ENCODE measurements at regions not wholly inside any gene's neighbourhood (a gene's known extent, or its start where the extent isn't known, plus 50 kb on each side); places are given as distances from the start of the nearest gene placed in this dataset.

DNA sequence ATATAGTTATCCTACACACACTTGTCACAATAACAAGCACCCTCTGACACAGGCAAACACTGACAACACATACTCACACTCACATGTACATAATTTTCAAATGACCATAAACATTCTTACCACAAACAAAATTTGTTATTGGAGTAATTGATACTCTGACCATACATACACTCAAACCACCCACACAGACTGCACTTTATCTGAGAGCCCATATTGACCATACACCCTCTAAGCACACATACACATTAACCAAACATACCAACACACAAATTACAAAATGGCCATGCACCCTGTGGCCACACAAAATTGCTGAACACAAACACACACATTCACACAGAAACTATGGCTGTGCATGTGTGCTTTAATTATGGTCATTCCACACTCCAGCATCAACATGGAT is 79.1 kb upstream of the FAM120A start:
- Histone ChIP-seq H3K18ac (ENCODE audit: low read length) (no peak overlapping the region), H3K36me3 (ENCODE audit: control insufficient read depth in 1 of 2, insufficient read depth in 2 of 2, low read length in 2 of 2) (no peaks in the 10 kb centered on the region), H3K9ac (ENCODE audit: low read length) (peak overlapping the region; percentile 7), H4K91ac (ENCODE audit: low read depth, low read length) (no peak overlapping the region), H3K4me3 (ENCODE audit: low read depth, low read length) (no peak overlapping the region), H2AK5ac (ENCODE audit: low read length) (no peak overlapping the region), H4K12ac (ENCODE audit: low read depth, low read length) (no peak overlapping the region), H3K4me2 (ENCODE audit: low read length) (no peak overlapping the region), H3K27ac (ENCODE audit: low read depth, low read length) (no peak overlapping the region), H3K27me3 (ENCODE audit: insufficient read depth, low read length) (no peaks in the 10 kb centered on the region), H3K4me1 (ENCODE audit: control insufficient read depth in 1 of 2, insufficient read depth in 2 of 2, low read length in 2 of 2) (no peaks in the 10 kb centered on the region), H2BK12ac (ENCODE audit: low read length) (no peak overlapping the region), H3K79me2 (ENCODE audit: control insufficient read depth, insufficient read depth, low read length, poor library complexity) (no peaks in the 10 kb centered on the region), H2BK5ac (ENCODE audit: low read depth, low read length, poor library complexity) (no peak overlapping the region), H3K79me1 (ENCODE audit: low read length) (no peaks in the 10 kb centered on the region), H3K14ac (ENCODE audit: low read length) (no peak overlapping the region), H2BK120ac (ENCODE audit: insufficient read depth, low read length, poor library complexity) (no peak overlapping the region), H3K9me3 (ENCODE audit: insufficient read depth, low read depth, low read length) (peaks cover 2% of the 10 kb centered on the region), H4K8ac (ENCODE audit: low read depth, low read length) (no peak overlapping the region), H2AFZ (ENCODE audit: insufficient read depth, low read length, poor library complexity) (no peak overlapping the region), H3K23ac (ENCODE audit: low read length) (peak overlapping the region; percentile 99), H3K4ac (ENCODE audit: low read depth, low read length) (no peak overlapping the region)
- DNase-seq, result no peak

GRCh38 chr9:93376411-93376810 is 75.1 kb upstream of the FAM120A start:
- Histone ChIP-seq H3K36me3 (ENCODE audit: control insufficient read depth in 1 of 2, insufficient read depth in 2 of 2, low read length in 2 of 2) (no peaks in the 10 kb centered on the region), H3K18ac (ENCODE audit: low read length) (no peak overlapping the region), H3K23ac (ENCODE audit: low read length) (no peak overlapping the region), H4K91ac (ENCODE audit: low read depth, low read length) (no peak overlapping the region), H2AK5ac (ENCODE audit: low read length) (no peak overlapping the region), H2BK5ac (ENCODE audit: low read depth, low read length, poor library complexity) (no peak overlapping the region), H3K9me3 (ENCODE audit: insufficient read depth, low read depth, low read length) (no peaks in the 10 kb centered on the region), H3K14ac (ENCODE audit: low read length) (no peak overlapping the region), H3K27me3 (ENCODE audit: insufficient read depth, low read length) (no peaks in the 10 kb centered on the region), H2AFZ (ENCODE audit: insufficient read depth, low read length, poor library complexity) (no peak overlapping the region), H3K4me1 (ENCODE audit: control insufficient read depth in 1 of 2, insufficient read depth in 2 of 2, low read length in 2 of 2) (no peaks in the 10 kb centered on the region), H4K12ac (ENCODE audit: low read depth, low read length) (no peak overlapping the region), H2BK12ac (ENCODE audit: low read length) (no peak overlapping the region), H2BK120ac (ENCODE audit: insufficient read depth, low read length, poor library complexity) (no peak overlapping the region), H3K4me2 (ENCODE audit: low read length) (no peak overlapping the region), H4K8ac (ENCODE audit: low read depth, low read length) (no peak overlapping the region), H3K4me3 (ENCODE audit: low read depth, low read length) (no peak overlapping the region), H3K79me1 (ENCODE audit: low read length) (no peaks in the 10 kb centered on the region), H3K4ac (ENCODE audit: low read depth, low read length) (no peak overlapping the region), H3K79me2 (ENCODE audit: control insufficient read depth, insufficient read depth, low read length, poor library complexity) (no peaks in the 10 kb centered on the region), H3K9ac (ENCODE audit: low read length) (no peak overlapping the region), H3K27ac (ENCODE audit: low read depth, low read length) (no peak overlapping the region)
- DNase-seq, result no peak

- no peaks in the 10 kb centered on the region for H3K79me1 ChIP-seq (ENCODE audit: low read length)
- no peak overlapping the region for H2AFZ ChIP-seq (ENCODE audit: insufficient read depth, low read length, poor library complexity)
- H4K8ac ChIP-seq (ENCODE audit: low read depth, low read length), result no peak overlapping the region
- H3K9me3 ChIP-seq (ENCODE audit: insufficient read depth, low read depth, low read length), result no peaks in the 10 kb centered on the region
- H3K36me3 ChIP-seq (ENCODE audit: control insufficient read depth in 1 of 2, insufficient read depth in 2 of 2, low read length in 2 of 2), result no peaks in the 10 kb centered on the region
- peak in 1 of 2 donors; percentile 11 for DNase-seq
- no peak overlapping the region for H3K4me2 ChIP-seq (ENCODE audit: low read length)
- no peaks in the 10 kb centered on the region for H3K79me2 ChIP-seq (ENCODE audit: control insufficient read depth, insufficient read depth, low read length, poor library complexity)
- no peak overlapping the region for H4K91ac ChIP-seq (ENCODE audit: low read depth, low read length)
- no peak overlapping the region for H3K4me3 ChIP-seq (ENCODE audit: low read depth, low read length)
- no peak overlapping the region for H3K4ac ChIP-seq (ENCODE audit: low read depth, low read length)
- H3K4me1 ChIP-seq (ENCODE audit: control insufficient read depth in 1 of 2, insufficient read depth in 2 of 2, low read length in 2 of 2), result no peaks in the 10 kb centered on the region
- H3K14ac ChIP-seq (ENCODE audit: low read length), result no peak overlapping the region
- no peak overlapping the region for H3K9ac ChIP-seq (ENCODE audit: low read length)
- no peaks in the 10 kb centered on the region for H3K27me3 ChIP-seq (ENCODE audit: insufficient read depth, low read length)
- no peak overlapping the region for H2AK5ac ChIP-seq (ENCODE audit: low read length)
- no peak overlapping the region for H3K18ac ChIP-seq (ENCODE audit: low read length)
- WGBS (ENCODE audit: extremely low coverage, insufficient coverage, insufficient read length), result no CpG with 5 or more reads among the region's 6 CpGs
- no peak overlapping the region for H3K23ac ChIP-seq (ENCODE audit: low read length)
- no peak overlapping the region for H2BK12ac ChIP-seq (ENCODE audit: low read length)
- no peak overlapping the region for H4K12ac ChIP-seq (ENCODE audit: low read depth, low read length)
- no peak overlapping the region for H2BK120ac ChIP-seq (ENCODE audit: insufficient read depth, low read length, poor library complexity)
- H3K27ac ChIP-seq (ENCODE audit: low read depth, low read length), result no peak overlapping the region
- H2BK5ac ChIP-seq (ENCODE audit: low read depth, low read length, poor library complexity), result no peak overlapping the region
Measured at GRCh38 chr9:93378276-93378675, 73.2 kb upstream of the FAM120A start.

DNA sequence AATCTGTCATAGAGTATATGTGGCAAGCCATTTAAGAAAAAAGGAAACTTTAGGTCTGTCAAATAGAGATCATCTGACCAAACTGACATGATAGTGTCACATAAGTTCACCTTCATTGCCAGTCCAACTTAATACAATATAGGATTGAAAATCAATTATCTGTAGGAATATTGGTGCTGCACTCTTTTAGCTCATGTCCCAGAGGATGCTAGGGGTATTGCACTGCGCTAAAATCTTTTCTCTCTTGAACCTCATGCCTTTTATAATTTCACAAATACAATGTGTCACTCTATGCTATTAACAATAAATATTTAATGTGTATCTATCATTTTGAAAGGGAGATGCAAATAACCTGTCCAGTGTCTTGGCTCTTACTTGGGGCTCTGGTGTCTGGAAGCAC is 72.4 kb upstream of the FAM120A start:
- Histone ChIP-seq H3K79me2 (ENCODE audit: control insufficient read depth, insufficient read depth, low read length, poor library complexity) (no peaks in the 10 kb centered on the region), H3K9me3 (ENCODE audit: insufficient read depth, low read depth, low read length) (no peaks in the 10 kb centered on the region), H2BK12ac (ENCODE audit: low read length) (no peak overlapping the region), H3K27me3 (ENCODE audit: insufficient read depth, low read length) (no peaks in the 10 kb centered on the region), H3K23ac (ENCODE audit: low read length) (no peak overlapping the region), H4K12ac (ENCODE audit: low read depth, low read length) (no peak overlapping the region), H3K18ac (ENCODE audit: low read length) (no peak overlapping the region), H3K4ac (ENCODE audit: low read depth, low read length) (no peak overlapping the region), H3K4me2 (ENCODE audit: low read length) (no peak overlapping the region), H4K91ac (ENCODE audit: low read depth, low read length) (no peak overlapping the region), H2AK5ac (ENCODE audit: low read length) (no peak overlapping the region), H3K36me3 (ENCODE audit: control insufficient read depth in 1 of 2, insufficient read depth in 2 of 2, low read length in 2 of 2) (no peaks in the 10 kb centered on the region), H3K4me1 (ENCODE audit: control insufficient read depth in 1 of 2, insufficient read depth in 2 of 2, low read length in 2 of 2) (no peaks in the 10 kb centered on the region), H2BK5ac (ENCODE audit: low read depth, low read length, poor library complexity) (no peak overlapping the region), H3K27ac (ENCODE audit: low read depth, low read length) (no peak overlapping the region), H3K4me3 (ENCODE audit: low read depth, low read length) (no peak overlapping the region), H2BK120ac (ENCODE audit: insufficient read depth, low read length, poor library complexity) (no peak overlapping the region), H3K79me1 (ENCODE audit: low read length) (no peaks in the 10 kb centered on the region), H3K9ac (ENCODE audit: low read length) (no peak overlapping the region), H2AFZ (ENCODE audit: insufficient read depth, low read length, poor library complexity) (no peak overlapping the region), H4K8ac (ENCODE audit: low read depth, low read length) (no peak overlapping the region), H3K14ac (ENCODE audit: low read length) (no peak overlapping the region)
- no CpG with 5 or more reads among the region's 1 CpG for WGBS (ENCODE audit: extremely low coverage, insufficient coverage, insufficient read length)
- DNase-seq, result peak in 1 of 2 donors; percentile 13
